ENCODE measurements at regions not wholly inside any gene's neighbourhood (a gene's known extent, or its start where the extent isn't known, plus 50 kb on each side); places are given as distances from the start of the nearest gene placed in this dataset.
A peak's percentile ranks its signal among the peaks of the same experiment; 100 is the strongest.

DNA sequence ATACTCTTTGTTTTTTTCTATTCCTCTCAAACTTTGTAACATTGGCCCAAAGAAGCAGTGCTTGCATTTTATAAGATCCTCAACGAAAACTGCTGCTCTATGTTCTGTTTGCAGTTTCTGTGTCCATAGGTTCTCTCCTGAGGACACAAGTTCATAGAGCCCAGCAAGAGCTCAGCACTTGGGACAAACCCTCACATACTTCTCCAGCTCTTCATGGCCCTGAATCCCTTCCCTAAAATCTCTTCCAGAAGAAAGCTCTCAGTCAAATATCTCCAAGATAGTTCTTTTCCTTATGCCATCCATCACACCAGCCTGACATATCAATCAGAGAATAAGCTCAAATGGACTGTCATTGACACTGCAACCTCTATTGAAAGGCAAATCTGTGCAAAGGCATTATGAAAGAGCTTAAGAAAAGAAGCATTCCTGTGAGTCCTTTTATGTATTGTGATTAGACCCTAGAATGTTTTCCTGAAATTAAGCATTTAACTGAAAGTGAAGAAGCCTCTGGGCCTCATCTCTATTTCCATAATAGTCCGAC lies 405.5 kb downstream of the ANKRD7 start:
- no peaks in the 10 kb centered on the region for H3K27me3 ChIP-seq (ENCODE audit: low read depth, low read length)
- H4K20me1 ChIP-seq (ENCODE audit: insufficient read depth, low read length) = no peaks in the 10 kb centered on the region
- H3K9me3 ChIP-seq (ENCODE audit: insufficient read depth, low read length) = no peaks in the 10 kb centered on the region
- no peaks in the 10 kb centered on the region for H3K4me1 ChIP-seq (ENCODE audit: low read length)
- no peaks in the 10 kb centered on the region for H3K36me3 ChIP-seq (replicated peaks; ENCODE audit: low read depth, low read length)
- no peak overlapping the region for H3K9ac ChIP-seq (ENCODE audit: low read length)
- no peak overlapping the region for H3K27ac ChIP-seq (ENCODE audit: low read length)
- no peak overlapping the region for H3K4me2 ChIP-seq (ENCODE audit: low read length)
- H3K79me2 ChIP-seq (ENCODE audit: low read length) = no peaks in the 10 kb centered on the region
- H3K4me3 ChIP-seq (ENCODE audit: low read length) = no peak overlapping the region
- H2AFZ ChIP-seq (ENCODE audit: low read depth, low read length) = no peak overlapping the region
- no peak for TF ChIP-seq EZH2phosphoT487 (IDR thresholded peaks at IDR 0.05; ENCODE audit: low read depth)
- TF ChIP-seq, protein P1, sequence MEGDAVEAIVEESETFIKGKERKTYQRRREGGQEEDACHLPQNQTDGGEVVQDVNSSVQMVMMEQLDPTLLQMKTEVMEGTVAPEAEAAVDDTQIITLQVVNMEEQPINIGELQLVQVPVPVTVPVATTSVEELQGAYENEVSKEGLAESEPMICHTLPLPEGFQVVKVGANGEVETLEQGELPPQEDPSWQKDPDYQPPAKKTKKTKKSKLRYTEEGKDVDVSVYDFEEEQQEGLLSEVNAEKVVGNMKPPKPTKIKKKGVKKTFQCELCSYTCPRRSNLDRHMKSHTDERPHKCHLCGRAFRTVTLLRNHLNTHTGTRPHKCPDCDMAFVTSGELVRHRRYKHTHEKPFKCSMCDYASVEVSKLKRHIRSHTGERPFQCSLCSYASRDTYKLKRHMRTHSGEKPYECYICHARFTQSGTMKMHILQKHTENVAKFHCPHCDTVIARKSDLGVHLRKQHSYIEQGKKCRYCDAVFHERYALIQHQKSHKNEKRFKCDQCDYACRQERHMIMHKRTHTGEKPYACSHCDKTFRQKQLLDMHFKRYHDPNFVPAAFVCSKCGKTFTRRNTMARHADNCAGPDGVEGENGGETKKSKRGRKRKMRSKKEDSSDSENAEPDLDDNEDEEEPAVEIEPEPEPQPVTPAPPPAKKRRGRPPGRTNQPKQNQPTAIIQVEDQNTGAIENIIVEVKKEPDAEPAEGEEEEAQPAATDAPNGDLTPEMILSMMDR (IDR thresholded peaks at IDR 0.05; ENCODE audit: low read depth, low read length) = no peak

- no peak overlapping the region for H3K4me3 ChIP-seq (ENCODE audit: low read length)
- H3K79me2 ChIP-seq (ENCODE audit: low read length) = no peaks in the 10 kb centered on the region
- no peaks in the 10 kb centered on the region for H3K27me3 ChIP-seq (ENCODE audit: low read depth, low read length)
- no peak overlapping the region for H2AFZ ChIP-seq (ENCODE audit: low read depth, low read length)
- no peak for TF ChIP-seq EZH2phosphoT487 (IDR thresholded peaks at IDR 0.05; ENCODE audit: low read depth)
- TF ChIP-seq, protein P1 (IDR thresholded peaks at IDR 0.05; ENCODE audit: low read depth, low read length) = no peak
- no peaks in the 10 kb centered on the region for H4K20me1 ChIP-seq (ENCODE audit: insufficient read depth, low read length)
- no peaks in the 10 kb centered on the region for H3K4me1 ChIP-seq (ENCODE audit: low read length)
- no peak overlapping the region for H3K9ac ChIP-seq (ENCODE audit: low read length)
- H3K36me3 ChIP-seq (replicated peaks; ENCODE audit: low read depth, low read length) = no peaks in the 10 kb centered on the region
- no peak overlapping the region for H3K4me2 ChIP-seq (ENCODE audit: low read length)
- no peak overlapping the region for H3K27ac ChIP-seq (ENCODE audit: low read length)
- H3K9me3 ChIP-seq (ENCODE audit: insufficient read depth, low read length) = no peaks in the 10 kb centered on the region
These were observed 417.9 kb downstream of the ANKRD7 start for GRCh38 chr7:118642396-118642795.

DNA sequence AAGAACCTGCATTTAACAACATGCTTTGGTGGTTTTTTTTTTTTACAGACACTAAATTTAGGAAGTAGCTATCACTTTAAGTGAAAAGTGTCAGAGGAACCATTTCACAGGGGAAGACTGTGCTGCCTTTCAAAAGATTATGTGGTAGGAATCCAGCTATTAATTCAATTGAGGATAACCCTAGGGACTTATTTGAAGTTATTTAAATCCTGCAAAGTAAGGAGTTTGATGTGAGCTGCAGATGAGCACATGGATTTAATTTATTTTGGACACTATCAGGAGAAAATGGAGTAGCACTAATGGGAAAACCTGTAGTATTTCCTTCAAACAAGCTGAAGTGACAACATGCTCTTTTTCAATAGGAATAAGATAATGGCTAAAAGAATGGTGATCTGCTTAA lies 419.8 kb downstream of the ANKRD7 start:
- Histone ChIP-seq H3K79me2 (ENCODE audit: low read length) (no peaks in the 10 kb centered on the region), H3K27ac (ENCODE audit: low read length) (no peak overlapping the region), H4K20me1 (ENCODE audit: insufficient read depth, low read length) (no peaks in the 10 kb centered on the region), H3K4me3 (ENCODE audit: low read length) (no peak overlapping the region), H2AFZ (ENCODE audit: low read depth, low read length) (no peak overlapping the region), H3K27me3 (ENCODE audit: low read depth, low read length) (no peaks in the 10 kb centered on the region), H3K9me3 (ENCODE audit: insufficient read depth, low read length) (no peaks in the 10 kb centered on the region), H3K4me2 (ENCODE audit: low read length) (no peak overlapping the region), H3K9ac (ENCODE audit: low read length) (no peak overlapping the region), H3K36me3 (replicated peaks; ENCODE audit: low read depth, low read length) (no peaks in the 10 kb centered on the region), H3K4me1 (ENCODE audit: low read length) (no peaks in the 10 kb centered on the region)
- TF ChIP-seq EZH2phosphoT487 (IDR thresholded peaks at IDR 0.05; ENCODE audit: low read depth) = no peak
- TF ChIP-seq, protein P1 (IDR thresholded peaks at IDR 0.05; ENCODE audit: low read depth, low read length) = no peak

GRCh38 chr7:118648002-118648401 lies 423.5 kb downstream of the ANKRD7 start:
- Histone ChIP-seq H2AFZ (ENCODE audit: low read depth, low read length) (peak overlapping the region; percentile 24), H3K36me3 (replicated peaks; ENCODE audit: low read depth, low read length) (no peaks in the 10 kb centered on the region), H3K27ac (ENCODE audit: low read length) (no peak overlapping the region), H3K4me2 (ENCODE audit: low read length) (no peak overlapping the region), H3K79me2 (ENCODE audit: low read length) (no peaks in the 10 kb centered on the region), H3K9me3 (ENCODE audit: insufficient read depth, low read length) (no peaks in the 10 kb centered on the region), H3K27me3 (ENCODE audit: low read depth, low read length) (no peaks in the 10 kb centered on the region), H3K9ac (ENCODE audit: low read length) (no peak overlapping the region), H3K4me1 (ENCODE audit: low read length) (no peaks in the 10 kb centered on the region), H3K4me3 (ENCODE audit: low read length) (no peak overlapping the region), H4K20me1 (ENCODE audit: insufficient read depth, low read length) (no peaks in the 10 kb centered on the region)
- TF ChIP-seq EZH2phosphoT487 (IDR thresholded peaks at IDR 0.05; ENCODE audit: low read depth) = no peak
- TF ChIP-seq, protein P1 (IDR thresholded peaks at IDR 0.05; ENCODE audit: low read depth, low read length) = peak; percentile 66

All from OCI-LY3 (cell line).